ENCODE measurements at regions not wholly inside any gene's neighbourhood (a gene's known extent, or its start where the extent isn't known, plus 50 kb on each side); places are given as distances from the start of the nearest gene placed in this dataset.

DNA sequence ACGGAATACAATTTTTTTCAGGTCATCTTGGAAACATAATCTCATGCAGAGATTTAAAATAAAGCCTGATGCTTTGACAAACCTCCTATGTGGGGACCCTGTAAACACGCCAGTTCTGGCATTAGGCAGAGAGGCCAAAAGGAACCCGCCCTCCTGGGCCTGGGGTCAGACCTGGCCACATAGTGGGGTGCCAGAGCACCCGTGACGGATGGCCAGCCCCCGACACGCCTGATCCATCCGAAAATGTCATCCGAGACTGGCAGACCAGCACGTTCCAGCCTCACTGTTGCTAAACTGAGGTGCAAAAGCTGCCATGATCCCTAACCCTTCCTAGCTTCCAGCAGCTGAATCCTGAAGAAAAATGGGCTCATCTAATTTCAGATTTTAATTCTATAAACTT, 222.6 kb upstream of the SALL3 start:
- Histone ChIP-seq H3K9me3 (peaks cover 0 to under 1% (median 0%) of the 10 kb centered on the region in 3 donors), H3K27ac (no peak overlapping the region), H3K4me1 (no peaks in the 10 kb centered on the region), H3K36me3 (no peaks in the 10 kb centered on the region), H3K4me3 (no peak overlapping the region), H3K27me3 (peaks cover 0 to 10% of the 10 kb centered on the region in 2 donors)
- TF ChIP-seq, protein P1, sequence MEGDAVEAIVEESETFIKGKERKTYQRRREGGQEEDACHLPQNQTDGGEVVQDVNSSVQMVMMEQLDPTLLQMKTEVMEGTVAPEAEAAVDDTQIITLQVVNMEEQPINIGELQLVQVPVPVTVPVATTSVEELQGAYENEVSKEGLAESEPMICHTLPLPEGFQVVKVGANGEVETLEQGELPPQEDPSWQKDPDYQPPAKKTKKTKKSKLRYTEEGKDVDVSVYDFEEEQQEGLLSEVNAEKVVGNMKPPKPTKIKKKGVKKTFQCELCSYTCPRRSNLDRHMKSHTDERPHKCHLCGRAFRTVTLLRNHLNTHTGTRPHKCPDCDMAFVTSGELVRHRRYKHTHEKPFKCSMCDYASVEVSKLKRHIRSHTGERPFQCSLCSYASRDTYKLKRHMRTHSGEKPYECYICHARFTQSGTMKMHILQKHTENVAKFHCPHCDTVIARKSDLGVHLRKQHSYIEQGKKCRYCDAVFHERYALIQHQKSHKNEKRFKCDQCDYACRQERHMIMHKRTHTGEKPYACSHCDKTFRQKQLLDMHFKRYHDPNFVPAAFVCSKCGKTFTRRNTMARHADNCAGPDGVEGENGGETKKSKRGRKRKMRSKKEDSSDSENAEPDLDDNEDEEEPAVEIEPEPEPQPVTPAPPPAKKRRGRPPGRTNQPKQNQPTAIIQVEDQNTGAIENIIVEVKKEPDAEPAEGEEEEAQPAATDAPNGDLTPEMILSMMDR (IDR thresholded peaks at IDR 0.05): no peak
- DNase-seq: no peak
- intact Hi-C loops (cut with DNase I; ENCODE audit: low total_unique reads): no loop called here

DNA sequence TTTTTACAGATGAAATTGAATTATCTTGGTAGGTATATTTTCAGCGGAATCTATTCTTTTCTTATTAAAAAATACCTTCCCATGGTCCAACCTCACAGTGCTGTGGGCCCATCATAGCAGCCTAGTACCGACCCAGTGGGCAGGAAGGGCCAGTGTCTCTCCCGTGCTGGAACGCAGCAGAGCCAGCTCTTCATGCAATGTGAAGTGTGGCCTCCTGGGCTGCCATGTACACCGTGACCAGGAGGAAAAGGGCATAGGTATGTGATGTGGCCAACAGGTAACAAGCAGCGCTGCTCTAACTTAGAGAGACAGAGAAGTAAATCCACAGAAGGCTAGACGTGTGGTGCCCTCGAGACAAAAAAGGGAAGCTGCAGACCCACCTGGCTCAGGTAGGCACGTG, 221.1 kb upstream of the SALL3 start:
- peaks cover 0 to 10% of the 10 kb centered on the region in 2 donors for H3K27me3 ChIP-seq
- H3K27ac ChIP-seq: no peak overlapping the region
- TF ChIP-seq, protein P1 (IDR thresholded peaks at IDR 0.05): no peak
- intact Hi-C loops (cut with DNase I; ENCODE audit: low total_unique reads): no loop called here
- no peak overlapping the region for H3K4me3 ChIP-seq
- no peaks in the 10 kb centered on the region for H3K9me3 ChIP-seq
- H3K4me1 ChIP-seq: no peaks in the 10 kb centered on the region
- DNase-seq: no peak
- no peaks in the 10 kb centered on the region for H3K36me3 ChIP-seq

DNA sequence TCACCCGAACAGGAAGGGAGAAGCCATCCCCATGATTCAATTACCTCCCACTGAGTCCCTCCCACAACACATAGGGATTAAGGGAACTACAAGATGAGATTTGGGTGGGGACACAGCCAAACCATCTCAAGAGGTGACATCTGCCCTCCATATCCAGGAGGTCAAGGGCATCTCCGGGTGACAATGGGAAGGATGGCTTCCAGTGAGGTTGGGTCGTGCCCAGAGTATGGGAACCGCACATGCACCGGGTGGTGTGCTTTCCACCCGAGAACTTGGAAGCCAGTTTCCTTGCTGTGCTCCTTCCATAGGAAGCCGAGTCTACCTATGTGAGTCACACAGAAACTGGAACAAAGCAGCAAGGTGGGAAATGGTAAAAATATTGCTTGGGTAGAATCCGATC, 216.9 kb upstream of the SALL3 start:
- H3K27ac ChIP-seq: no peak overlapping the region
- no peaks in the 10 kb centered on the region for H3K4me1 ChIP-seq
- no peak overlapping the region for H3K4me3 ChIP-seq
- H3K36me3 ChIP-seq: no peaks in the 10 kb centered on the region
- intact Hi-C loops (cut with DNase I; ENCODE audit: low total_unique reads): no loop called here
- no peak for DNase-seq
- H3K9me3 ChIP-seq: no peaks in the 10 kb centered on the region
- peaks cover 0 to 10% of the 10 kb centered on the region in 2 donors for H3K27me3 ChIP-seq
- TF ChIP-seq, protein P1 (IDR thresholded peaks at IDR 0.05): no peak

DNA sequence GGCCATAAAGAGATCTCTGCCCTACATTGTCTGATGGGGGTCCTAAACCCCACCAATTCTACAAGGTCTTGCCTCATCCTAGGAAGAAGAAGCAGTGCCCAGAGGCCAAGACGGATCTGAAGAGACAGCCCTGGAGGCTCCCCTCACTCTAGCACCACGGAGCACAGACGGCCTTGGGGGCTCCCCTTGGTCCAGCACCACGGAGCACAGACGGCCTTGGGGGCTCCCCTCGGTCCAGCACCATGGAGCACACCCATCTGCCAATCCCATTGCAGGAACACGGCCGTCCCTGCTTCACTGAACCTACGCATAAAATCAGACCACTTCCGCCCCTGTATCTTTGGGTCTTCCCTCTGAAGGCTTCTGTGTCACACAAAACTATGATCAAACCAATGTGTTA, 215.1 kb upstream of the SALL3 start:
- Histone ChIP-seq H3K36me3 (no peaks in the 10 kb centered on the region), H3K4me1 (no peaks in the 10 kb centered on the region), H3K4me3 (no peak overlapping the region), H3K9me3 (no peaks in the 10 kb centered on the region), H3K27ac (no peak overlapping the region), H3K27me3 (peaks cover 0 to 17% of the 10 kb centered on the region in 2 donors)
- TF ChIP-seq, protein P1 (IDR thresholded peaks at IDR 0.05): no peak
- intact Hi-C loops (cut with DNase I; ENCODE audit: low total_unique reads): no loop called here
- no peak for DNase-seq

DNA sequence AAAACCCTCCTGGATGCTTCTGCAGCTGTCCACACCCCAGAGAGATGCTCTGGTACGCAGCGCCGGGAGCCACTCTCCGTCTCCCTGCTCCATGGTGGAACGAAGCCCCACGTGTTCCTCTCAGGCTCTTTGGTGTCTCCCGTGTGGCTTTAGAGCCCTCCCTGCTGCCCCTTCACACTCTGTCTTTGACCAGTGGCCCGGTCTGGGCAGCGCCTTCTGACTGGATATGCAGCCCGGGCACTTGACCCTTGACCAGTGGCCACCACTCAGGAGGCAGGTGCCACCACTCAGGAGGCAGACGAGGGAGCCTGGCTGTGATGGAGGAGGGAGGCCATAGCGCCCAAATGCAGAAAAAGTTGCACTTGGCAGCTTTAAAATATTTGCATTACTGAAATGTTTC, 214.5 kb upstream of the SALL3 start:
- Histone ChIP-seq H3K4me1 (no peaks in the 10 kb centered on the region), H3K36me3 (no peaks in the 10 kb centered on the region), H3K27me3 (peaks cover 0 to 21% of the 10 kb centered on the region in 2 donors), H3K4me3 (no peak overlapping the region), H3K27ac (no peak overlapping the region), H3K9me3 (no peaks in the 10 kb centered on the region)
- no peak for DNase-seq
- intact Hi-C loops (cut with DNase I; ENCODE audit: low total_unique reads): no loop called here
- TF ChIP-seq, protein P1 (IDR thresholded peaks at IDR 0.05): no peak

DNA sequence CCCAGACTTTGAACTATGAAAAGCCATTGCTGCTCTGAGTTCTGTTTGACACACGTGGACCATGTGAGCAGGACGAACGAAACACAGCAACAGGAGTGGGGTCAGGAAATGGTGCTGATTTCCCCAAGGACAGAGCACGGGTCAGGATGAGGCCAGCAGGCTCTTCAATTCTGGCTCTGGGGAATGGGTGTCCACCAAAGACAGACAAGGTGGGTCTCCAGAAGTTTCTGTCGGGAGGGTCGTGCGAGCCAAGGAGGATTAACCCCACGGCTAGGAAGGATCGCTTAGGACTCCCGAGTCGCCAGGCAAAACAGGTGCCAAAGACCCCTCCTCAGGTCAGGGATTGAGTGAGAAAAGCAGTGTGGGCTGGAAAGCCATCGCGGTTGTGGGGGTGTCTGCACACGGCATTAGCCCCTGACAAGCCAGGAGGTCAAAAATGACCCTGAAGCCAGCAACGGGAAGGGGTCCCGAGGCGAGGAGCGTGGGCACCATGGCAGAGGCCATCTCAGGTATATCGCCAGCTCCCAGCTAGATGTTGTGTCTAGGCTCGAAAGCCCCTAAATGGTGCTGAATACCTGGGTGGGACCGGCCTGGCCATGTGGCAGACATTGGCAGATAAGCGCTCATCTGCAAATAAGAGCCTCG, 213.9 kb upstream of the SALL3 start:
- Histone ChIP-seq H3K27ac (no peak overlapping the region), H3K4me3 (no peak overlapping the region), H3K9me3 (no peaks in the 10 kb centered on the region), H3K4me1 (no peaks in the 10 kb centered on the region), H3K27me3 (peaks cover 0 to 21% of the 10 kb centered on the region in 2 donors), H3K36me3 (no peaks in the 10 kb centered on the region)
- TF ChIP-seq, protein P1 (IDR thresholded peaks at IDR 0.05): no peak
- no peak for DNase-seq
- intact Hi-C loops (cut with DNase I; ENCODE audit: low total_unique reads): no loop called here
